ENCODE measurements at regions not wholly inside any gene's neighbourhood (a gene's known extent, or its start where the extent isn't known, plus 50 kb on each side); places are given as distances from the start of the nearest gene placed in this dataset.

- Histone ChIP-seq H3K4me1 (ENCODE audit: control insufficient read depth in 1 of 2, insufficient read depth in 2 of 2, low read length in 2 of 2) (no peaks in the 10 kb centered on the region), H3K9me2 (ENCODE audit: insufficient read depth) (no peaks in the 10 kb centered on the region), H3K36me3 (ENCODE audit: control insufficient read depth in 1 of 2, insufficient read depth in 2 of 2, low read length in 2 of 2) (no peaks in the 10 kb centered on the region), H3K79me2 (ENCODE audit: insufficient read depth, low read length) (no peaks in the 10 kb centered on the region), H3K9ac (ENCODE audit: low read length) (no peak overlapping the region), H2AFZ (ENCODE audit: low read depth, low read length, poor library complexity, severe bottlenecking) (no peak overlapping the region), H3K4me3 (replicated peaks in 1 of 2; ENCODE audit: low read depth in 1 of 2, low read length in 2 of 2) (no peak overlapping the region), H3K27me3 (ENCODE audit: insufficient read depth, low read length) (peaks cover 15% of the 10 kb centered on the region; the same call in 1 of the 2 replicates), H3K9me3 (ENCODE audit: control insufficient read depth in 1 of 2, insufficient read depth in 1 of 2, low read depth in 1 of 2, low read length in 2 of 2) (no peaks in the 10 kb centered on the region), H4K20me1 (ENCODE audit: insufficient read depth) (no peaks in the 10 kb centered on the region), H3K4me2 (ENCODE audit: low read length) (no peak overlapping the region), H3K27ac (ENCODE audit: low read depth, low read length) (no peak overlapping the region)
- ChIA-PET CTCF (no interaction called here), RAD21 (ENCODE audit: low non-redundant PET in 1 of 2, low total read pairs in 2 of 2, uncharacterized antibody in 2 of 2, unreplicated experiment in 2 of 2) (no interaction called here), POLR2A (no interaction called here)
- BruUV-seq (replicated peaks), result no TSS peak
- no peak for ATAC-seq
- TF ChIP-seq CTCF (IDR thresholded peaks at IDR 0.05 in 2 of 3, conservative IDR thresholded peaks at IDR 0.05 in 1 of 3; ENCODE audit: borderline replicate concordance in 1 of 3, insufficient read depth in 1 of 3, low read depth in 2 of 3, low read length in 2 of 3) (no peak), ELF1 (IDR thresholded peaks at IDR 0.05; ENCODE audit: borderline replicate concordance, low read depth) (no peak), EGR1 (IDR thresholded peaks at IDR 0.05; ENCODE audit: low read depth) (no peak), EZH2phosphoT487 (IDR thresholded peaks at IDR 0.05; ENCODE audit: borderline replicate concordance) (no peak), CBX3 (IDR thresholded peaks at IDR 0.05; ENCODE audit: low read depth) (no peak), FOSL1 (IDR thresholded peaks at IDR 0.05; ENCODE audit: low read depth) (no peak), CEBPB (IDR thresholded peaks at IDR 0.05; ENCODE audit: low read depth) (no peak), SRF (IDR thresholded peaks at IDR 0.05; ENCODE audit: low read depth) (no peak), JUND (IDR thresholded peaks at IDR 0.05) (no peak), POLR2A (IDR thresholded peaks at IDR 0.05; ENCODE audit: borderline replicate concordance, extremely low read depth, insufficient read depth, insufficient read length) (no peak), TCF7L2 (IDR thresholded peaks at IDR 0.05; ENCODE audit: borderline replicate concordance, extremely low read depth, insufficient read depth, insufficient read length) (no peak), ZBTB33 (IDR thresholded peaks at IDR 0.05; ENCODE audit: extremely low read depth, insufficient replicate concordance, low read length) (no peak), REST (IDR thresholded peaks at IDR 0.05; ENCODE audit: low read depth) (no peak), SP1 (IDR thresholded peaks at IDR 0.05; ENCODE audit: low read depth) (no peak), EZH2 (IDR thresholded peaks at IDR 0.05) (no peak)
- no peak for DNase-seq (ENCODE audit: low read depth, low spot score)
- intact Hi-C loops (cut with micrococcal nuclease), result no loop called here
These were observed 227.6 kb upstream of the PARD3B start for GRCh38 chr2:204317640-204318039.
